Body of pancreas (tissue), 4 donors: ENCODE measurements at regions not wholly inside any gene's neighbourhood (a gene's known extent, or its start where the extent isn't known, plus 50 kb on each side); places are given as distances from the start of the nearest gene placed in this dataset.

Experiments
- POLR2A ChIP-seq, 3 donors: fragments of 450-650 bp; IDR thresholded peaks; one replicate each; pipeline ENCODE4 v1.6.1; 2016; ENCODE audit warnings: antibody characterized with exemption in 3 of 3, mild to moderate bottlenecking in 2 of 3
- TF ChIP-seq, protein P1 (sequence below), 7 experiments: fragments of 450-650 bp in 4 of 7; fragments of 200-600 bp in 3 of 7; sonication (generic) in 3 of 7; IDR thresholded peaks; one replicate each; pipeline ENCODE4 v1.5.1; 2016 to 2019; ENCODE audit warnings: antibody characterized with exemption in 7 of 7

DNA sequence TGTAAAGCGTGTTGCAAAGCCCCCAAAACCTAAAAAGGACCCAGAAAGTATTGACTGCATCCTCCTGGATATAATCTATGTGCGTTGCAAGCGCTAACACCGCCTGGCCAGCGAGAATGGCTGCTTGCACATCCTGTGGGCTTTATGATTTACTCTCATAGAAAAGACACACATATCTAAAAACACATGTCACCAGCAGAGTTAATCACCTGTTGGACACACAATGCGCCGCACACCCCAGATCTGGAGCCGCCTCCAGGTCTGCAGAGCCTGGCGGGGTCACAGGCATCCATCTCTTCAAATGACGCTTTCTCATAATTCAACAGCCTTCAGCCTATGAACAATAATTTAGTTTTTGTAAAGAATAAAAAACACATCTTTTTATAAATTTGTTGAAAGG lies 186.5 kb downstream of the RTP5 start:
- TF ChIP-seq, protein P1, sequence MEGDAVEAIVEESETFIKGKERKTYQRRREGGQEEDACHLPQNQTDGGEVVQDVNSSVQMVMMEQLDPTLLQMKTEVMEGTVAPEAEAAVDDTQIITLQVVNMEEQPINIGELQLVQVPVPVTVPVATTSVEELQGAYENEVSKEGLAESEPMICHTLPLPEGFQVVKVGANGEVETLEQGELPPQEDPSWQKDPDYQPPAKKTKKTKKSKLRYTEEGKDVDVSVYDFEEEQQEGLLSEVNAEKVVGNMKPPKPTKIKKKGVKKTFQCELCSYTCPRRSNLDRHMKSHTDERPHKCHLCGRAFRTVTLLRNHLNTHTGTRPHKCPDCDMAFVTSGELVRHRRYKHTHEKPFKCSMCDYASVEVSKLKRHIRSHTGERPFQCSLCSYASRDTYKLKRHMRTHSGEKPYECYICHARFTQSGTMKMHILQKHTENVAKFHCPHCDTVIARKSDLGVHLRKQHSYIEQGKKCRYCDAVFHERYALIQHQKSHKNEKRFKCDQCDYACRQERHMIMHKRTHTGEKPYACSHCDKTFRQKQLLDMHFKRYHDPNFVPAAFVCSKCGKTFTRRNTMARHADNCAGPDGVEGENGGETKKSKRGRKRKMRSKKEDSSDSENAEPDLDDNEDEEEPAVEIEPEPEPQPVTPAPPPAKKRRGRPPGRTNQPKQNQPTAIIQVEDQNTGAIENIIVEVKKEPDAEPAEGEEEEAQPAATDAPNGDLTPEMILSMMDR (IDR thresholded peaks at IDR 0.05) = no peak
- TF ChIP-seq POLR2A (IDR thresholded peaks at IDR 0.05) = no peak
